Stomach smooth muscle (tissue), 2 donors: ENCODE measurements at regions not wholly inside any gene's neighbourhood (a gene's known extent, or its start where the extent isn't known, plus 50 kb on each side); places are given as distances from the start of the nearest gene placed in this dataset.

Source experiments
- H3K27ac ChIP-seq: one replicate; pipeline ENCODE4 v1.7.0; 2013; ENCODE audit warnings: mild to moderate bottlenecking, low read length, inconsistent platforms
- H3K27me3 ChIP-seq, 2 donors: one replicate each; pipeline ENCODE4 v1.7.0; 2013; ENCODE audit warnings: low read length in 2 of 2; ENCODE audit not compliant: insufficient read depth in 2 of 2, control insufficient read depth in 1 of 2
- H3K36me3 ChIP-seq, 2 donors: one replicate each; pipeline ENCODE4 v1.7.0; 2013; ENCODE audit warnings: low read length in 2 of 2; ENCODE audit not compliant: control insufficient read depth in 2 of 2, insufficient read depth in 2 of 2
- H3K4me1 ChIP-seq: one replicate; pipeline ENCODE4 v1.7.0; 2013; ENCODE audit warnings: low read length; ENCODE audit not compliant: control insufficient read depth, insufficient read depth
- H3K4me3 ChIP-seq, 2 donors: one replicate each; pipeline ENCODE4 v1.7.0; 2013; ENCODE audit warnings: low read length in 2 of 2
- H3K9ac ChIP-seq, 2 donors: one replicate each; pipeline ENCODE4 v1.7.0; 2013; ENCODE audit warnings: low read length in 2 of 2, mild to moderate bottlenecking in 1 of 2
- H3K9me3 ChIP-seq, 2 donors: one replicate each; pipeline ENCODE4 v1.7.0; 2013; ENCODE audit warnings: low read length in 2 of 2; ENCODE audit not compliant: control insufficient read depth in 2 of 2
- donor health status: healthy.
- donor health status: Pancreatic carcinoma.

GRCh38 chr21:27646056-27646455 is 679.2 kb upstream of the ADAMTS5 start:
- Histone ChIP-seq H3K9me3 (no peaks in the 10 kb centered on the region), H3K36me3 (no peaks in the 10 kb centered on the region), H3K4me3 (no peak overlapping the region), H3K9ac (no peak overlapping the region), H3K27me3 (no peaks in the 10 kb centered on the region), H3K27ac (no peak overlapping the region), H3K4me1 (no peaks in the 10 kb centered on the region)

- Histone ChIP-seq H3K4me1 (no peaks in the 10 kb centered on the region), H3K9me3 (no peaks in the 10 kb centered on the region), H3K36me3 (no peaks in the 10 kb centered on the region), H3K27ac (no peak overlapping the region), H3K9ac (no peak overlapping the region), H3K27me3 (no peaks in the 10 kb centered on the region), H3K4me3 (no peak overlapping the region)
Observed at GRCh38 chr21:27645285-27645684, 678.4 kb upstream of the ADAMTS5 start.

GRCh38 chr21:27643326-27643725 is 676.4 kb upstream of the ADAMTS5 start:
- no peaks in the 10 kb centered on the region for H3K27me3 ChIP-seq
- H3K9me3 ChIP-seq, result no peaks in the 10 kb centered on the region
- no peaks in the 10 kb centered on the region for H3K4me1 ChIP-seq
- H3K4me3 ChIP-seq, result no peak overlapping the region
- H3K36me3 ChIP-seq, result no peaks in the 10 kb centered on the region
- no peak overlapping the region for H3K9ac ChIP-seq
- H3K27ac ChIP-seq, result no peak overlapping the region

GRCh38 chr21:27639286-27639685 is 672.4 kb upstream of the ADAMTS5 start:
- H3K9ac ChIP-seq, result no peak overlapping the region
- no peaks in the 10 kb centered on the region for H3K36me3 ChIP-seq
- H3K27me3 ChIP-seq, result no peaks in the 10 kb centered on the region
- H3K9me3 ChIP-seq, result no peaks in the 10 kb centered on the region
- H3K27ac ChIP-seq, result no peak overlapping the region
- H3K4me3 ChIP-seq, result no peak overlapping the region
- no peaks in the 10 kb centered on the region for H3K4me1 ChIP-seq

- H3K4me1 ChIP-seq, result no peaks in the 10 kb centered on the region
- H3K36me3 ChIP-seq, result no peaks in the 10 kb centered on the region
- H3K27me3 ChIP-seq, result no peaks in the 10 kb centered on the region
- H3K9ac ChIP-seq, result no peak overlapping the region
- H3K4me3 ChIP-seq, result no peak overlapping the region
- no peaks in the 10 kb centered on the region for H3K9me3 ChIP-seq
- no peak overlapping the region for H3K27ac ChIP-seq
Observed at GRCh38 chr21:27636656-27637055, 669.8 kb upstream of the ADAMTS5 start.

- H3K4me3 ChIP-seq, result no peak overlapping the region
Observed at GRCh38 chr21:27633631-27634030, 666.7 kb upstream of the ADAMTS5 start.

GRCh38 chr21:27631471-27631870 is 664.6 kb upstream of the ADAMTS5 start:
- Histone ChIP-seq H3K9me3 (no peaks in the 10 kb centered on the region), H3K27ac (no peak overlapping the region), H3K27me3 (no peaks in the 10 kb centered on the region), H3K36me3 (no peaks in the 10 kb centered on the region), H3K4me3 (no peak overlapping the region), H3K9ac (no peak overlapping the region), H3K4me1 (no peaks in the 10 kb centered on the region)

More at GRCh38 chr21:27633631-27634030, 666.7 kb upstream of the ADAMTS5 start:
- Histone ChIP-seq H3K9me3 (no peaks in the 10 kb centered on the region), H3K27ac (no peak overlapping the region), H3K27me3 (no peaks in the 10 kb centered on the region), H3K9ac (no peak overlapping the region), H3K36me3 (no peaks in the 10 kb centered on the region), H3K4me1 (no peaks in the 10 kb centered on the region)

- H3K27me3 ChIP-seq, result no peaks in the 10 kb centered on the region
- H3K27ac ChIP-seq, result no peak overlapping the region
- H3K9ac ChIP-seq, result no peak overlapping the region
- H3K36me3 ChIP-seq, result no peaks in the 10 kb centered on the region
- no peaks in the 10 kb centered on the region for H3K4me1 ChIP-seq
- no peak overlapping the region for H3K4me3 ChIP-seq
- no peaks in the 10 kb centered on the region for H3K9me3 ChIP-seq
Observed at GRCh38 chr21:27622631-27623030, 655.7 kb upstream of the ADAMTS5 start.

- no peaks in the 10 kb centered on the region for H3K9me3 ChIP-seq
- no peaks in the 10 kb centered on the region for H3K4me1 ChIP-seq
- no peak overlapping the region for H3K4me3 ChIP-seq
- no peaks in the 10 kb centered on the region for H3K27me3 ChIP-seq
- no peaks in the 10 kb centered on the region for H3K36me3 ChIP-seq
- H3K27ac ChIP-seq, result no peak overlapping the region
- no peak overlapping the region for H3K9ac ChIP-seq
Observed at GRCh38 chr21:27614231-27614630, 647.3 kb upstream of the ADAMTS5 start.

- no peaks in the 10 kb centered on the region for H3K36me3 ChIP-seq
- no peak overlapping the region for H3K9ac ChIP-seq
- no peaks in the 10 kb centered on the region for H3K27me3 ChIP-seq
- peaks cover 0 to 3% of the 10 kb centered on the region in 2 donors for H3K9me3 ChIP-seq
- no peak overlapping the region for H3K27ac ChIP-seq
- H3K4me1 ChIP-seq, result no peaks in the 10 kb centered on the region
- H3K4me3 ChIP-seq, result no peak overlapping the region
Observed at GRCh38 chr21:27606422-27606821, 639.5 kb upstream of the ADAMTS5 start.

GRCh38 chr21:27596196-27596595 is 629.3 kb upstream of the ADAMTS5 start:
- Histone ChIP-seq H3K9ac (no peak overlapping the region), H3K36me3 (no peaks in the 10 kb centered on the region), H3K27ac (no peak overlapping the region), H3K4me3 (no peak overlapping the region), H3K27me3 (no peaks in the 10 kb centered on the region), H3K4me1 (no peaks in the 10 kb centered on the region), H3K9me3 (no peaks in the 10 kb centered on the region)
